HG02938 (cell line): ENCODE measurements at regions not wholly inside any gene's neighbourhood (a gene's known extent, or its start where the extent isn't known, plus 50 kb on each side); places are given as distances from the start of the nearest gene placed in this dataset.

Experiments used
- ATAC-seq: cut with Tn5 transposase; IDR thresholded peaks from one replicate; pipeline ENCODE4 v1.9.1; 2021; ENCODE audit warnings: mild to moderate bottlenecking, moderate library complexity; ENCODE audit not compliant: unreplicated experiment

DNA sequence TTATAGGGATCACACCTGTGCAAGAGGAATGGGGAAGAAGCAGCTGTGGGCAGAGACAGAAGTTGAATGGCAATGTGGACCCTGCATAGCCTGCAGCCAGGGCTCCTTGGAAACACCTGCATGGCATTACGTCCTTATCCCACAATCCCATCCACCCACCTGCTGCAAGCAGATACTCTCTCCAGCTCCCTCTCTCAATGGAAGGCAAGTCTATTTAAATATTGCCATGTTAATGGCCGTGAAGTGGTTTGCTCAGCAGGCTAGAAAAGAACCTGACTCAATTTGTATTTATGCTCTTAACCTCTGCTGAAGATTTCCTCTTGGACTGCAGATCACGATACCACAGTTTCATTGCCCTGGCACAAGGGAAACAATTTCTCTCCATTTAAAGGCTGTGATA lies 417.0 kb downstream of the TYW1 start:
- no peak for ATAC-seq

DNA sequence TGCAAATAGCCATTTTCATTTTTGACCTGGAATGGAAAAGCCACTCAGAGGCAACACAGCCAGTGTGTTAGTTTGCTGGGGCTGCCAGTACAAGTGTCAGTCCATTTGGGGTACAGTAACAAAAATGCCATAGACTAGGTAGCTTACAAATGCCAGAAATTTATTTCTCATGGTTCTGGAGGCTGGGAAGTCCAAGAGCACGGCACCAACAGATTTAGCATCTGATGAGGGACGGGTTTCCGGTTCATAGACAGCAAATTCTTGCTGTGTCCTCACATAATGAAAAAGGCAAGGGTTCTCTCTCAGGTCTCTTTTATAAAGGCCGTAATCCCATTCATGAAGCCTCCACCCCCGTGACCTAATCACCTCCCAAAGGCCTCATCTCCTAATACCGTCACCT lies 418.2 kb downstream of the TYW1 start:
- ATAC-seq = no peak

DNA sequence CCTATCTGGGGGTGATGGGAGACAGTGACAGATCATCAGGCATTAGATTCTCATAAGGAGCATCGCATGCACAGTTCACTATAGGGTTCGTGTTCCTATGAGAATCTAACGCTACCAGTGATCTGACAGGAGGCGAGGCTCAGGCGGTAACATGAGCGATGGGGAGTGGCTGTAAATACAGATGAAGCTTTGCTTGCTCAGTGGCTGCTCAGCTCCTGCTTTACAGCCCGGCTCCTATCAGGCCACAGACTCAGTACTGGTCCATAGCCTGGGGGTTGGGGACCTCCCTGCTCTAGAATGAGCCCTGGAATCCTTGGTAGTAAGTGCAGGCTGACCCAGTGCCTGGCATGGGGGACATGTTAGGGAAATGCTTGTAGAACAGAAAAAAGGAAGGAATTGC lies 426.0 kb downstream of the TYW1 start:
- no peak for ATAC-seq

DNA sequence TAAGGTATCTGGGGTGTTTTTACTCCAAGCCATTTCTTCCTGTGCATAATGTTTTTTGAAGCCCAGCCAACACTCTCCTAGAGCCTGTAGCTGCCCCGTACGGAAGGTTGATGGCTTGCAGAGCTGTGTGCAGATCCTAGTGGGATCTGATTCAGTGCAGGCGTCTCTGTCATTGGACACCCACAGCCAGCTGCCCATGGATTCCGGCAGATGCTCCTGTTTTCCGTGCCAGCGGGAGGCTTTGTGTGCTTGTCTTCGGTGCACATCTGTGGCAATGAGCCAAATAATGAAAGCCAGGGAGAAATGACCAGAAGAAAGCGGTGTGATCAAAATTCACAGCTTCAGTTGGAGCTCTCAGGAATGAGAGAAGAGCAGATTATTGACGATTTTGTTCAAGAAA lies 426.4 kb downstream of the TYW1 start:
- ATAC-seq = no peak

DNA sequence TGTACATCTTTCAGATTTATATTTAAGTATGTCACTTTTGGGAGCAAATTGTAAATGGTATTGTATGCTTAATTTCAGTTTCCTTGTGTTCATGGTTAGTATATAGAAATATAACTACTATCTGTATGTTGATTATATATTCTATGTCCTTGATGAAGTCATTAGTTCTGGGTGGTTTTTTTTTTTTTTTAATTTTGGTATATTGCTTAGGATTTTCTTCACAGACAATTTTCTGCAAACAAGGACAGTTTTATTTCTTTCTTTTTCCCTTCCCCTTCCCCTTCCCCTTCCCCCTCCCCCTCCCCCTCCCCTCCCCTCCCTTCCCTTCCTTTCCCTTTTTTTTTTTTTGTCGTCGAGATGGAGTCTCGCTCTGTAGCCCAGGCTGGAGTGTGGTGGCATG lies 430.0 kb downstream of the TYW1 start:
- no peak for ATAC-seq

DNA sequence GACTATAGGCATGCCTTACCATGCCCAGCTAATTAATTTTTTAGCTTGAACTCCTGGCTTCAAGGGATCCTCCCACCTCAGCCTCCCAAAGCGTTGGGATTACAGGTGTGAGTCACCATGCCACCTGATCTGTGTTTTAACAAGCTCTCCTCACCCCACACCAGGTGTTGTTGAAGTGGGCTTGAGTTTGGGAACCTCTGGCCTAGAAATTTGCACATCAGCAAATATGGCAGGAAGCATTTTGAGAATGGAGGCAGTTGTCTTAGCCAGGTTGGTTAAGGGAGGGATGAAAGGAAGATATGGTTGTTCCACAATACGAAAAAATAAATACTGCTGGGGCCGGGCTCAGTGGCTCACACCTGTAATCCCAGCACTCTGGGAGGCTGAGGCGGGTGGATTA lies 433.1 kb downstream of the TYW1 start:
- no peak for ATAC-seq

DNA sequence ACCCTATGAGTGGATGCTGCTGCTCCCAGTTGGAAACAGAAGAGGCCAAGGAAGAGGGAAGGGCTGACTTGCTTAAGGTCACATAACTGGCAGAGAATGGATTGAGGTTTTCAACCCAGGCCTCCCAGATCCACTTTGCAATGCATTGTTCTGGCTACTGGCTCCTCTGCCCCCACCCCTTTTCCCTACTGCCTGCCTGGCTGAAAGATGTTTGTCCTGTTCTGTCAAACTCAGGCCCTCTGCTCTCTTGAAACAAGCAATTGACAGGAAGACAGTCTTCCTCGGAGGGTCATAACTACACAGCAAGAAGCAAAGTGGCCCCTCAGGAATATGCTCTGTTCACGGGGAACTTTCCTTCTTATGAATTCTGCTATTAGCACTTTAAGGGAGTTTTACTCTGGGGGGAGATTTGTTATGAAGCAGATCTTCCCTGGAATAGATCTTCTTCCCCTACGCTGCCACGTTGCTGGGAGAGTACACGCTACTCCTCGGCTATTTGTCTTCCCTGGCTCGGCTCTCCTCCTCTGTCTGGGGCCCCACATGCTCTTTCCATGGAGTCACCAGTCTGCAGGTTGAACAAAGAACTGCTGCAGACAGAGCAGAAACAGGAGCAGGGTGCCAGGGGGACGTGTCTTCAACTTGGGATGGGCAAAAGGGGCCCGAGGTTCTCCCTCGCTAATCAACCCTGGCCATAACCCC lies 436.1 kb downstream of the TYW1 start:
- no peak for ATAC-seq

DNA sequence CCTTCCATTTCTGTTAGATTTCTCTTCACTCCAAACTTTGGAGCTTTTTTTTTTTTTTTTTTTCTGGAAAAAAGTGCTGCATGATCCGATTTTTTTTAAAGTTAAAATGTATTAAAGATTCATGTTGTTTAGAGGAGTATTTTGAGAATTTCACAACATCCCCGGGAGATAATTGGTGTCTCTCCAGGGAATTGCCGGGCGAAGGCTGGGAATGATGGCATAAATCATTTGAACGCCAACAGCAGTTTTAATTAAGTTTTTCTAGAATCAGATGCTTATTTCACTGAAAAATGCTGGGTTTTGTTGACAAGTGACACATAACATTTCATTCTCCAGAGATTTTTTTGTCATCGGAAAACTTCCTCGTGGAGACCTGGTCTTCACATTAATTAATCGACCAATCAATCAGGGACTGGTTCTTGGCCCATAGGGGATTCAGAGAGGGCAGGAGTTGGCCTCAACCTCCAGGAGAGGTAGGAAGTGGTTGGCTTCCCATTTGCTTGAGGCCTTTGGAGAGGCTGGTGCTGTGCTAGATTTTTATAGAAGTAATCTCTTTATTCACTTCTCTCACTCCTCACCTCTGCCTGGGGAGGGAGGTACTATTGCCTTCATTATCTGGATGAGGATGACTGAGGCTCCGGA lies 439.4 kb downstream of the TYW1 start:
- no peak for ATAC-seq

DNA sequence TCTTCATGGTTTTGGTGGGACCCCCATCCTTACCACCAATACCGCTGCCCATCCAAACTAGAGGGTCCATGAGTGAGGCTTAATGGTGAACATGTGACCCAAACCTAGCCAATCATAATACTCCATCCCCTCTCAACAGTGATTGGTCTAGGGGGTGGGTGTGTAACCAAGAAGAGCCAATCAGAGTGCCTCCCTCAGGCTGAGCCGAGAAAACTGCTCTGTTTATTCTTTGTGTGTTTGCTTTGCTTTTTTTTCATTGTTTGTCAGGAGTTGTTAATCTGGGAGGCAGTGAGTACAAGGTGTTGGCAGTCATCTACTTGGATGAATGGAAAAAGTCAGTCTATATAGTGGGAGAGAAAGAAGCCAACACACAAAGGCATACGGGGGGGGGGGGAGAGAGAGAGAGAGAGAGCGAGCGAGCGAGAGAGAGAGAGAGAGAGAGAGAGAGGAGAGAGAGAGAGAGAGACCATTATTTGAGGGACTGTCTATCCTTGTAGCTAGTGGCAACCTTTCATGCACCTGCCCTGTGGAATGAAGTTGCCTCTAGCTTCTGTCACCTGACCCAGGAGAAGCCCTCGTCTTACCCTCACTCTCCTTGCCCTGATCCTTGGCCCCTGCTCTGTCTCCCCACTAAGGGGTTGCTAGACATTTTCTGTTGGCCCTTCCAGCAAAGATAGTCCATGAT lies 441.7 kb downstream of the TYW1 start:
- no peak for ATAC-seq

DNA sequence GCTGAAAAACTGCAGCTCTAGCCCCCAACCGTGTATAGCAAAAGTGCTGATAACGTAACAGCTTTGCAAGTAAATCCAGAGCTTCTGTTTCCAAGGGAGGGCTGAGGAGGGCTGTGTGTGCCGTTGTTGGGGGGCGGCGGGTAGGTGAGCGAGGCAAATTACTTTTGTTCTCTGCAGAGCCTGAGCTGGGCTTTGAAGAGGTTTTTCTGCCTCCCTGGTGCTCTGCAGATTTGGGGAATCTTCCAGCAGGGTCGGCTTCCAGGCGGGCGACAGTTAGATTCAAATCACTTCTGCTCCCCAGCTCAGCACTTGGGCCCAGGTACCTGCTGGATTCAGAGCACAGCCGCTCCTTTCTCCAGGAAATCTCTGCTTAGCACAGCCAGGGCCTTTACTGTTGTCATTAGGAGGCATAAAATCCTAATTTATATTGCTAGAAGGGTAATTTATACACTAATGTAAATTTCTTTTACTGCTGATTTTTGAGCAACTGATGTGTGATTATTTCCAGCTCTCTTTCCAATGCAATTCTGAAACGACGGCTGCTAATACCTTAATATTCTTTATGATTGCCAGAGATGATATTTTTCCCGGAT lies 442.4 kb downstream of the TYW1 start:
- ATAC-seq = no peak

DNA sequence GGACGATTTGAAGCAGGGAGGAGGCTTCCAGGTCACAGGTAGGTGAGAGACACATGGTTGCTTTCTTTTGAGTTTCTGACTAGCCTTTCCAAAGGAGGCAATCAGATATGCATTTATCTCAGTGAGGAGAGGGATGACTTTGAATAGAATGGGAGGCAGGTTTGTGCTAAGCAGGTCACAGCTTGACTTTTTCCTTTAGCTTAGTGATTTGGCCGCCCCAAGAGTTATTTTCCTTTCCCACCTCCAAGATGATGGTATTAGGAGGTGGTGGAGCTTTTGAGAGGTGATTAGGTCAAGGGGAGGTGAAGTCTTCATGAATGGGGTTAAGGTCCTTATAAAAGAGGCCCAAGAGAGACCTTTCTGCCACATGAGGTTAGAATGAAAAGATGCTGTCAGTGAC lies 443.7 kb downstream of the TYW1 start:
- ATAC-seq = no peak

DNA sequence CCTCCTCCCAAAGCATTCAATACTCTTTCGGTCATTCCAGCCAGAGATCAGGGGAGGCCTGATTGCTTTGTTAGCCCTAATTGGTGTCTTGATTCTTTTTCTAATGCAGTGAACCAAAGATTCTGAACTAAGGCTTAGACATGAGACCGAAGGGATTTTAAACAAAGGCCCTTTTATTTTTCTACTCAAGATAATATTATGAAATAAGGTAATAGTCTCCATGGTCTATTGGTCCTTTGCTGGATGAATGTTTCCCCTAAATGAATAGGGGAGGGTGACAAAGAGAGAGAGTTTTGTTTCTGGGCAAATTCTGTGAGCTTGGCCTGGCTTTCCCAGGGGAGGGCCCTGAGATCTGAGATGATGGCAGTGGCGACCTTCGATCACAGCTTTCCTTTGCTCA lies 449.1 kb downstream of the TYW1 start:
- no peak for ATAC-seq

DNA sequence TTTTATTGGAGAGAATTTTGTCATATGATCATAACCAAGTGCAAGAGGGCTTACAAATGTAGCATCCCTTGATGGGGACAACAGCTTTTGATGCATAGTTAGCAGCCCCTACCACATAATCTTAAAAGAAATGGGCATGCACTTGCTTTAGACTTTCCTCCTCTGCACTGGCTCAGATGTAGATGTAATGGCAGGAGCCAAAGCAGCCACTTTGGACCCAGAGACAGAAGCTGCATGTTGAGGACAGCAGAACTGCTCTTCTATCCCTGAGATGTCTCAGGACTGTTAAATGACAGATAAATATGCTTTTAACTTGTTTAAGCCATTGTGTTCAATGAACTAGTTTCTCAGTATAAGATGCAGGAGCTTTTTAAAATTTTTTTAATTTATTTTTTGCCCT lies 450.7 kb downstream of the TYW1 start:
- ATAC-seq = no peak

DNA sequence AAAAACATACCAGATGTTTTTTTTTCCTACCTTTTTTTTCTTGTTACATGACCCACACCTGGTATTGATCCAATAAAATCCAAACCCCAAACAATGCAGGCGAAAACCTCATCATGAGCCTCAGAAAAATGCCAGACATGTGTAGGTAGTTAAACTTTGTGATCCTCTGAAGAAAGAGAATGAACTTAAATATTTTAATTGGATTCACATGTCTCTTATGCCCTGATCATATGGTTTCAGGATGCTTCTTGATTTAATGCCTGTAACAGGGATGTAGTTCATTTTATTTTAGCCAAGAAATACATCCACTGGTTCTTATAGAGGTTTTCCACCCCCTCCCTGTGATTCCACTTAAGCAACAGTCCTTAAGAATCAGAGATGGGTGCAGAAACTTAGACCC lies 451.6 kb downstream of the TYW1 start:
- no peak for ATAC-seq

DNA sequence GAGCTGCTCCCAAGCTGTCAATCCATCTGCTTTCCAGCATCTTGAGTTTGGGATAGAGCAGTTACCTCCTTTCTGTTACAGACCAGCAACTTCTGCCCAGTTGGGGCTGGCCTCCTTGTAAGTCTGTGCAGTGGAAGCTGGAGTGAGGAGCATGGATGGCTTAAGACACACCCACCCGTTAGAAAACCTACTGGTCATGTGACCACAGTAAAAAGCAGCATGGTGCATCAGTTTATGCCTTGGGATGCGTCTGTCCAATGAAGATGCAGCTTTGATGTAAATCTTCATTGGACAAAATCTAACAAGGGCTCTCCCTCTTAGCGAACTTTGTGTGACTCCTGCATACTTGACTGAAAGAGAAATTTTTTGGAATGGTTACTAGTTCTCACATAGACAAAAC lies 453.5 kb downstream of the TYW1 start:
- ATAC-seq = no peak

DNA sequence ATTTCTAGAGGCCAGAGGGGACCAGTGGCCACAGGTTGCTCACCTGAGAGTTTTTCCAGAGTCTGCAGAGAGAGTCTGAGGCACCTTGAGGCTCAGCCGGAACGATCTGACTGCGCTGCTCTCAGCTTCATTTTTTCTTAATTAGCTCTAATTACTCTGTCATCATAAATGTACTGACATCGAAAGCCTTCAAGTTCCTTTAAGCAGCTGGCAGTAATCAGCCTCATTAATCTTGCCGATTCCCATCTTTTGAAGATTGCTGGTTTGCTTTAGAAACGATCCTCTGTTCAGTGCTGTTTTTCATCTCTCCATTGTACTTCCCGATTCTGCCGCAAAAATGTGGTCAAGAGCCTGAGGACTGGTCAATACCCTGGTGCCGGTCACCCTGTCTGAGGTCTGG lies 454.7 kb downstream of the TYW1 start:
- no peak for ATAC-seq

DNA sequence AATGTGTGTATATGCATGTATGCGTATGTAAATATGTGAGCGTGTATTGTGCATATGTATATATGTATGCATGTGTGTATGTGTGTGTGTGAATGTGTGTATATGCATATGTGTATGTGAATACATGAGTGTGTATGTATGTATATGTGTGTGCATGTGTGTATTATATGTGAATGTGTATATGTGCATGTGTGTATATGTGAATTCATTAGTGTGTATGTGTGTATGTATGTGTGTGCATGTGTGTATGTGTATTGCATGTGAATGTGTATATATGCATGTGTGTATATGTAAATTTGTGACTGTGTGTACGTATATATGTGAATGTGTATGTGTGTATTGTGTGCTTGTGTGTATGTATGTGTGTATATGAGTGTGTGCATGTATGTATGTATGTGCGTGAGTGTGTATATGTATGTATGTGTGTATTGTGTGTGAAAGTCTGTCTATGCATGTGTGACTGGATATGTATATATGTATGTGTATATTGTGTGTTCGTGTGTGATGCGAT lies 455.9 kb downstream of the TYW1 start:
- ATAC-seq = no peak

DNA sequence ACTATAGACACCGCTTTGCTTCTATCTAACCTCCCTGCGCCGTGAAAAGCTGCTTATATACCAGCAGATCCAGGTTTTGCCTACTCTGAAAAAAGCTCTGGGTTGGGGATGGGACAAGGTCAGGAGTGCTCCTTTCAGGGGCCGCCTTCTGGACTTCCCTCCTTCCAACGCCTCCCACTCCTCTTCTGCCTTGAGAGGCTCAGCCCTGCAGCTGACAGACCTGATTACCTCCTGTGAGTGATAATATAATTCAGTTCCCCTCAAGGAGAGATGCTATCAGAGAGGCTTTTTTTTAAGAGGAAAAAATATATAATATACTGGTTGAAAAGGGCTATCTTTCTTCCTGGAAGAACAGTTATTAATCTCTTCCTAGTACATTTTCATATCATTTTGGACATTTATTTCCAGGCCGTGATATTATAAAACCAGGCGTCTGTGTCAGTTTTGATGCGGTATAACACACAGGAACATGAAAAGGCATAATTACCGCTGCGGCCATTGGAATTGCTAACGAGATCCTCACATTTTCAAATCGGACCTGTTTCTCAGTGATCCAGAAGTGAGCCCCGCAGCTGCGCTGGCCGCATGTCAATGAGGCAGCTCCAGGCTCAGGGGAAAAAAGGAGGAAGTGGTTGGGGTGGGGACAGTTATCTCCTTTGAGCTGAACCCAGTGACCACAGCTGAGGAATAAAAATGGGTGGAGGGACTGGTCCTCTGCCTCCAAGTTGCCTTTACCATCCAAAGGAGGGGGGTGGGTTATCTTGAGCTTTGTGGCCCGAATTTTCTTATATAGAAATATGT lies 457.1 kb downstream of the TYW1 start:
- no peak for ATAC-seq

DNA sequence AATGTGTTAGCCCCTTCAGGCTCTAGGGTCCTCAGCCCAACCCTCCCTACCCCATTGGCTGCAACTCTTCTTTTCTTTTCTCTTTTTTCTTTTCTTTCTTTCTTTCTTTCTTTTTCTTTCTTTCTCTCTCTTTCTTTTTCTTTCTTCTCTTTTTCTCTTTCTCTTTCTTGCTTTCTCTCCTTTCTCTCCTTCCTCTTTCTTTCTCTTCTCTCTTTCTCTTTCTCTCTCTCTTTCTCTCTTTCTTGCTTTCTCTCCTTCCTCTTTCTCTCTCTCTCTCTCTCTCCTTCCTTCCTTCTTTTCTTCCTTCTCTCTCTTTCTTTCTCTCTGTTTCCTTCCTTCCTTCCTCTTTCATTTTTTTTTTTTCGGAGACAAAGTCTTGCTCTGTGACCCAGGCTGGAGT lies 458.9 kb downstream of the TYW1 start:
- no peak for ATAC-seq

DNA sequence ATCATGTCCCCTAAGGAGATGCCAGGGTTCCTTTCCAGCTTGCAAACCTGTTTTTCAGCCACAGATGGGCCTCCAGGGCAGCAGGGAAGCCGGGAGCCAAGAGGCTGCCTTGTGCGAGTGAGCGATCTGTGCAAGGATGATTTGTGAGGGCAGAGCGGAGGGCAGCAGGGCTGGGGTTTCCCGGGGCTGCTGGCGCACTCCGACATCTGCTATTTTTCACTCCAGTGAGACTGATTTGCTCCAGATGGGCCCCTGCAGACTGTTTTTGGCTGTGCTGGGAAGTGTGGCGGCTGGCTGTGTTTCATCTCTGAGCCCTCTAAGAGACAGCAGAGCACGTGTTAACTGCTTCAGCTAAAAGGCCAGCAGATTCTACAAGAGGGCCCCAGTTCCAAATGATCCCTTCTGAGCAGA lies 466.2 kb downstream of the TYW1 start:
- no peak for ATAC-seq

DNA sequence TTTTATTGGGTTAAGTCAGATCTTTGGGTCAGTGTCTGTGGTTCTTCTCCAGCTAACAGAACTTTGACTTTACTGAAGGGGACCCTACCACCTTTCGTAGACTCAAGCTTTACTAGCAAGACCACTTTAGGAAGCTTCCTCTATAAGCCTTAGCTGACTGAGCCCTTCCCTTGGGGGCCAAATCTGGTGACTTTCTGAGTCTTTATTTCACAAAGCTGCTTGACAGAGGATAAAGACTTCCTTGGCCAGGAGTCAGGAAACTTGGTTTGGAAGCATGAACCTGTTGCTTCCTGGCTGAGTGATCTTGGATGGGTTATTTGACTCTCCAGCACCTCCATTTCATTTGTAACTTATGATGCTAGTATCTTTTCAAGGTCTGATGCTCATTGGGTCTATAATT lies 466.7 kb downstream of the TYW1 start:
- no peak for ATAC-seq
